ENCODE measurements at regions not wholly inside any gene's neighbourhood (a gene's known extent, or its start where the extent isn't known, plus 50 kb on each side); places are given as distances from the start of the nearest gene placed in this dataset.
"Not testable (repeated sequence)": the region's sequence is repeated elsewhere in the genome, so short reads cannot be mapped to it uniquely, and the experiment has no call there.

GRCh38 chr12:91774434-91774921 lies 371.2 kb downstream of the BTG1 start:
- in situ Hi-C loops (cut with MboI; ENCODE audit: low sequenced_read_pairs) = no loop called here

- in situ Hi-C loops (cut with MboI; ENCODE audit: low sequenced_read_pairs) = no loop called here
These were observed 371.8 kb downstream of the BTG1 start for GRCh38 chr12:91773749-91774429.

- in situ Hi-C loops (cut with MboI; ENCODE audit: low sequenced_read_pairs) = no loop called here
These were observed 373.2 kb downstream of the BTG1 start for GRCh38 chr12:91772411-91772810.

- in situ Hi-C loops (cut with MboI; ENCODE audit: low sequenced_read_pairs) = no loop called here
These were observed 375.9 kb downstream of the BTG1 start for GRCh38 chr12:91769736-91770135.

- in situ Hi-C loops (cut with MboI; ENCODE audit: low sequenced_read_pairs) = no loop called here
These were observed 378.4 kb downstream of the BTG1 start for GRCh38 chr12:91767237-91767636.

- in situ Hi-C loops (cut with MboI; ENCODE audit: low sequenced_read_pairs) = no loop called here
These were observed 379.2 kb downstream of the BTG1 start for GRCh38 chr12:91766454-91766853.

GRCh38 chr12:91763654-91764370 lies 381.8 kb downstream of the BTG1 start:
- in situ Hi-C loops (cut with MboI; ENCODE audit: low sequenced_read_pairs) = no loop called here

GRCh38 chr12:91753649-91754048 lies 392.0 kb downstream of the BTG1 start:
- in situ Hi-C loops (cut with MboI; ENCODE audit: low sequenced_read_pairs) = no loop called here

GRCh38 chr12:91746976-91747375 lies 398.7 kb downstream of the BTG1 start:
- in situ Hi-C loops (cut with MboI; ENCODE audit: low sequenced_read_pairs) = no loop called here

- in situ Hi-C loops (cut with MboI; ENCODE audit: low sequenced_read_pairs) = no loop called here
These were observed 401.0 kb downstream of the BTG1 start for GRCh38 chr12:91744597-91744996.

- in situ Hi-C loops (cut with MboI; ENCODE audit: low sequenced_read_pairs) = no loop called here
These were observed 401.8 kb downstream of the BTG1 start for GRCh38 chr12:91743704-91744321.

- in situ Hi-C loops (cut with MboI; ENCODE audit: low sequenced_read_pairs) = no loop called here
These were observed 402.4 kb downstream of the BTG1 start for GRCh38 chr12:91743280-91743679.

- in situ Hi-C loops (cut with MboI; ENCODE audit: low sequenced_read_pairs) = no loop called here
These were observed 403.7 kb downstream of the BTG1 start for GRCh38 chr12:91741932-91742331.

GRCh38 chr12:91733846-91734245 lies 411.8 kb downstream of the BTG1 start:
- in situ Hi-C loops (cut with MboI; ENCODE audit: low sequenced_read_pairs) = not testable (repeated sequence)

- in situ Hi-C loops (cut with MboI; ENCODE audit: low sequenced_read_pairs) = no loop called here
These were observed 413.6 kb downstream of the BTG1 start for GRCh38 chr12:91732086-91732485.

- in situ Hi-C loops (cut with MboI; ENCODE audit: low sequenced_read_pairs) = no loop called here
These were observed 416.1 kb downstream of the BTG1 start for GRCh38 chr12:91729543-91729942.

GRCh38 chr12:91723191-91723590 lies 422.5 kb downstream of the BTG1 start:
- in situ Hi-C loops (cut with MboI; ENCODE audit: low sequenced_read_pairs) = no loop called here

GRCh38 chr12:91722072-91722471 lies 423.6 kb downstream of the BTG1 start:
- in situ Hi-C loops (cut with MboI; ENCODE audit: low sequenced_read_pairs) = no loop called here

GRCh38 chr12:91721023-91721422 lies 424.6 kb downstream of the BTG1 start:
- in situ Hi-C loops (cut with MboI; ENCODE audit: low sequenced_read_pairs) = no loop called here

- in situ Hi-C loops (cut with MboI; ENCODE audit: low sequenced_read_pairs) = no loop called here
These were observed 427.3 kb downstream of the BTG1 start for GRCh38 chr12:91718326-91718725.

GRCh38 chr12:91717804-91718203 lies 427.8 kb downstream of the BTG1 start:
- in situ Hi-C loops (cut with MboI; ENCODE audit: low sequenced_read_pairs) = no loop called here

GRCh38 chr12:91711925-91712324 lies 433.7 kb downstream of the BTG1 start:
- in situ Hi-C loops (cut with MboI; ENCODE audit: low sequenced_read_pairs) = not testable (repeated sequence)
